Aorta (tissue), 5 donors: ENCODE measurements at regions not wholly inside any gene's neighbourhood (a gene's known extent, or its start where the extent isn't known, plus 50 kb on each side); places are given as distances from the start of the nearest gene placed in this dataset.

ENCODE experiments used
- ATAC-seq: fragments of 200-7000 bp; cut with Tn5 transposase; one replicate; pipeline ENCODE4 v1.9.1; 2022; ENCODE audit warnings: moderate library complexity; ENCODE audit not compliant: low FRiP score
- DNase-seq, 2 donors: peaks; one replicate each; pipeline ENCODE4 v3.0.0-alpha.2; 2020
- H3K27ac ChIP-seq, 2 donors: one replicate each; pipeline ENCODE4 v1.5.1; 2013; ENCODE audit warnings: low read length in 2 of 2, mild to moderate bottlenecking in 2 of 2, moderate library complexity in 2 of 2, control low read depth in 1 of 2, inconsistent platforms in 1 of 2, low read depth in 1 of 2
- H3K27me3 ChIP-seq, 2 donors: one replicate each; pipeline ENCODE4 v1.6.1; 2013; ENCODE audit warnings: control low read depth in 1 of 2, low read length in 1 of 2, mild to moderate bottlenecking in 1 of 2, moderate library complexity in 1 of 2; ENCODE audit not compliant: insufficient read depth in 2 of 2, control insufficient read depth in 1 of 2
- H3K36me3 ChIP-seq, 2 donors: one replicate each; pipeline ENCODE4 v1.6.1; 2013; ENCODE audit warnings: control low read depth in 1 of 2, low read length in 1 of 2, mild to moderate bottlenecking in 1 of 2; ENCODE audit not compliant: insufficient read depth in 2 of 2, control insufficient read depth in 1 of 2
- H3K4me1 ChIP-seq, 2 donors: one replicate each; pipeline ENCODE4 v1.6.1; 2013; ENCODE audit warnings: low read length in 2 of 2, control low read depth in 1 of 2, mild to moderate bottlenecking in 1 of 2, moderate library complexity in 1 of 2; ENCODE audit not compliant: insufficient read depth in 2 of 2, control insufficient read depth in 1 of 2
- H3K4me3 ChIP-seq, 2 donors: one replicate each; pipeline ENCODE4 v1.5.1; 2013; ENCODE audit warnings: low read length in 2 of 2, control low read depth in 1 of 2, mild to moderate bottlenecking in 1 of 2
- H3K9me3 ChIP-seq: one replicate; pipeline ENCODE4 v1.6.1; 2013; ENCODE audit warnings: mild to moderate bottlenecking, low read length; ENCODE audit not compliant: control insufficient read depth
- WGBS, 2 donors: extraction: QIAGEN DNeasy Blood & Tissue Kit; methylation state at CpG; one replicate each; pipeline ENCODE4 v1.1.7; 2013; 5-methylcytosine and 5-hydroxymethylcytosine counted together
- intact Hi-C, 2 donors: fragments of 100-400 bp; cut with DNase I; formaldehyde crosslinking; loops; one replicate each; pipeline versions ENCODE4 v1.14.2 to v1.15.0; 2022
- donor health status: healthy with polysubstance abuse.
- donor health status: Bipolar disorder and iron deficiency.
- donor health status: DM: no; HTN: no; CAD: no.
- donor health status: DM: no; HTN: no; CAD: no.
- donor health status: DM: yes; HTN: yes; CAD: no.

DNA sequence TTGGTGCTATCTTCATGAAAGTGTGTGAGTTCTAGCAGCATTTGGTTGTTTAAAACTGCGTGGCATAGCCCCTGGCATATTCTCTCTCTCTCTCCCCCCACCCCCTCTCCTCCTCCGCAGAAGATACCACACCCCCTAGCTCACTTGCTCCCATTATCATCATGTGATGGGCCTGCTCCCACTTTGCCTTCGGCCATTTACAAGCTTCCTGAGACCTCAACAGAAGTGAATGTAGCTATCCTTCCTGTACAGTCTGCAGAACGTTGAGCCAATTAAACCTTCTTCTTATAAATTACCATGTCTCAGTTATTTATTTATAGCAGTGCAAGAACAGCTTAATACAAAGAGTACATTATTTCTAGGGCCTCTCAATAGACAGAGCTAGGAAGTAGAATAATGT lies 1032.5 kb upstream of the CADM2 start:
- intact Hi-C loops: no loop called here
- H3K27me3 ChIP-seq: no peaks in the 10 kb centered on the region
- H3K36me3 ChIP-seq: no peaks in the 10 kb centered on the region
- no peak for DNase-seq
- WGBS, 2 donors: 66 to 79% methylated on average over 4 of the region's 4 CpGs
- H3K9me3 ChIP-seq: peaks cover 8% of the 10 kb centered on the region
- ATAC-seq: no peak
- H3K4me3 ChIP-seq: no peak overlapping the region
- H3K4me1 ChIP-seq: no peaks in the 10 kb centered on the region
- no peak overlapping the region for H3K27ac ChIP-seq

DNA sequence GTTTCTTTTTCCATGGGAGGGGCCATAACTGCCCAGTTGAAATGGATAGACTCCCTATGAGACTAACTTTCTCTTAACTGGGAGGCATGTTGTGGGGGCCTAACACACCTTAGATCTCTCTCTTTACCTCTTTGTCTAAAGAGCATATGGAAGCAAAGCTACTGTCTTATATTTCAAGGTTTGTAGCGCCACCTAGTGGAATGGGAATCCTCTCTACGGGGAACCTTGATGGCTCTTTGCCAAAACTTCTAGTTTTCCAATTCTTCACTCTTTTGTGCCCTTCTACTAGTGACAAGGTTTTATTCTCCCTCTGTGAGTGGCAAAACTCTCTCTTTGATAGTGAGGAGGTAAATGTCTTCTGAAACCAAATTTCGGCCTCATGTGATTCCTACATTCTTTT lies 1030.4 kb upstream of the CADM2 start:
- Histone ChIP-seq H3K4me3 (no peak overlapping the region), H3K27me3 (no peaks in the 10 kb centered on the region), H3K4me1 (no peaks in the 10 kb centered on the region), H3K36me3 (no peaks in the 10 kb centered on the region), H3K27ac (no peak overlapping the region), H3K9me3 (peaks cover 8% of the 10 kb centered on the region)
- DNase-seq: no peak
- WGBS, 2 donors: 55% methylated on average over 3 of the region's 3 CpGs
- intact Hi-C loops: no loop called here
- ATAC-seq: no peak

DNA sequence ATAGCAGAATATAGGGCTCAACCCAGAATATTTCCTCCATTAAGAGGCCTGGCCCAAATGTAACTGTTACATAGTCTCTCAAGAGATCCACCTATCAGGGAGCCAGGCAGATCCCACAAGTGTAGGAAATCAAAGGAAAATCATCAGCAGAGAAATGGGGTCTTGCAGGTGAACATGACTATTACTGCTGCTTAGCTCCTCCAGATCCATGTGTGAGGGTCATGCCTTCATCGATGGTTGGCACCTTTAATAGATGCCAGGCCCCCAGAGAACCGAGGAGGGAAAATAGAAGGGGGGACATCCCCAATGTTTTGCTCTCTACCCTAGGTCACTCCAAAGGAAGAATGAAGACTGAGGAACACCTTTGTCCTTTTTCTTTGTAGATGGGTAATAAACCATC lies 1029.9 kb upstream of the CADM2 start:
- no peak for ATAC-seq
- 74 to 78% methylated on average over 2 of the region's 2 CpGs for WGBS, 2 donors
- intact Hi-C loops: no loop called here

DNA sequence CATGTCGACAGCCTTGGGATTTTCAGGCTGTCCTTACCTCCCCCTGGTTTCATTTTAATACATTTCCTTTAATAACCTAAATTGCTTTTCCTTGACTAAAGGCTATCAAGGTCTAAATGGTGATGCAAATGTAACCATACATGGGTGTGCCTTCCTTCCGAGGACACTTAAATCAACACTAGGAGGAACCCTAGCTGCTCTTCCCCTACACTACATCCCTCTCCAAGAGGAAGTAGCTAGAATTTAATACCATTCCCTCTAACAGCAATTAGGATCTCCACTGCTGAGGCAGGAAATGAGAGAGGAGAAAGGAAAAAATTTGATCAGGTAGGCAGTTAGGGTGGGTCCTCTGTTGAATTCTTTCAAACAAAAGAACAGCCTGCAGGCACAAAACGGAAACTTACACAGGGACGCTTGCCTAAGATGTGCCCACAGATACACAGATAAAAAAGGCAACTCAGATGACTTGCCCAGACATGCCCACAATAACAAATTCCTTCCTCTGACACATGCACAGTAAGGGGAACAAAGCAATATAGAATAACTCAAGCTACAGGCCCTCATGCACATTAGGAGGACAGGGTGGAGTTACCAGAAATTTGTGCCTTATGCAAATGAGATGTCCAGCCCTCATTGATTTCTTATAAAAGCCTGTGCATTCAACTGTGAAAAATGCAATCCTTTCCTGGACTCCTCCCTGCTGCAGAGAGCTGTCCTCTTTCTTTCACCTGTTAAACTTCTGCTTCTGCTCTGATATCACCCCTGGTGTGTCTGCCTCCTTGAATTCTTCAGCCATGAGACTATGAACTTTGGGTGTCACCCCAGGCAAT lies 1024.4 kb upstream of the CADM2 start:
- no peaks in the 10 kb centered on the region for H3K4me1 ChIP-seq
- WGBS, 2 donors: 81 to 83% methylated on average over 4 of the region's 4 CpGs
- H3K27ac ChIP-seq: no peak overlapping the region
- H3K9me3 ChIP-seq: peaks cover 5% of the 10 kb centered on the region
- intact Hi-C loops: no loop called here
- no peak overlapping the region for H3K4me3 ChIP-seq
- DNase-seq (no peak), ATAC-seq (no peak)
- H3K27me3 ChIP-seq: no peaks in the 10 kb centered on the region
- H3K36me3 ChIP-seq: no peaks in the 10 kb centered on the region

More for the DNA sequence above, 1029.9 kb upstream of the CADM2 start:
- DNase-seq: no peak
- Histone ChIP-seq H3K27me3 (no peaks in the 10 kb centered on the region), H3K36me3 (no peaks in the 10 kb centered on the region), H3K27ac (no peak overlapping the region), H3K4me1 (no peaks in the 10 kb centered on the region), H3K9me3 (peaks cover 8% of the 10 kb centered on the region), H3K4me3 (no peak overlapping the region)

DNA sequence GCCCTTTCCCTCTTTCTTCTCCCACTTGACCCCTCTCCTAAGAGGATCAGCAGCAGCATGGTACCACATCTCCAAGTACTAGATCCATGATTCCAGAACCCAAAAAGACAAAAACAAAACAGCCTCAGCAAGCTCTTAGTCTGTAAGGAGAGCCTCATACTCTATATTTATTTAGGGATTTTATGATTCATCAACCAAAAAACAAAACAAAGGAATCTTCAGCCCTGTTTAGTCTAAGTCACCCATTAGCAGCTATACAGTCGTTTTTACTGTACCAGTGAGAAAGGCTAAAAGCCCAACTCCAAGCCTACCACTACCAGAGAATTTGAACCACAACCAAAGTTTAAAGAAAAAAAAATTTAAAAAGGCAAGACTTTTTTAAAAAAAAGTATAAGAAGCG lies 1020.3 kb upstream of the CADM2 start:
- Histone ChIP-seq H3K4me1 (no peaks in the 10 kb centered on the region), H3K4me3 (no peak overlapping the region), H3K36me3 (no peaks in the 10 kb centered on the region), H3K27me3 (no peaks in the 10 kb centered on the region), H3K9me3 (peaks cover 5% of the 10 kb centered on the region), H3K27ac (no peak overlapping the region)
- ATAC-seq (no peak), DNase-seq (no peak)
- intact Hi-C loops: no loop called here
- 75 to 78% methylated on average over 2 of the region's 2 CpGs for WGBS, 2 donors

DNA sequence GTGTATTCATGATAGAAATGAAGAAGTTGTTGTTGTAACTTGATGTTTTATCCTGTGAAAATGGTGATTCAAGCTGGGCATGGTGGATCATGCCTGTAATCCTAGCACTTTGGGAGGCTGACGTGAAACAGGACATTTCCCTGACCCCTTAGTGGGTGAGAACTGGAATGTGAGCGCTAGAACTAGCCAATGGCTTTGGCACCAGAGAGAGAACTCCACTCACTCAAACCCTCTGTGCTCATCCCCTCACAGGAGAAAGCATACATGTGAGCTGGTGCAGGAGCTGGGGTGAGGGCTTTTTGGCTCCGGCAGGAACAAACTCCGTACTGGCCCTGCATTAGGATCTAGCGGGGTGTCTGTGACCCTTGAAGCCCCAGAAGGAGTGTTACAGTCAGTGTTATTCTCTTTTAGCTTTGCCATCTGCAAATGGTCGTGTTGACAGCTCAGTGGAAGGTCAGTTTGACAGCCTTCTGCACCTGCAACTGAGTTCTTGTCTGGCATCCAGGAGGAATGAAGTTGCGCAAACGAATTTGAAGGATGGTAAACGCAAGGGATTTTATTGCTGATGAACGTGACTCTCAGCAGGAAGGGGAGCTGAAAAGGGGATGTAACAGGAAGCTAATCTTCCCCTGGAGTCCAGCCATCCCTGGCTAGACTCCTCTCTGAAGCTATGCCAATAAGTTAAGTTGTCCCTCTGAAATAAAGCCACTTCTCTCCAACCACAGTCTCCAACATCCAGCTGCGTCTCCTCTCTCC lies 1016.6 kb upstream of the CADM2 start:
- 77 to 78% methylated on average over 11 of the region's 11 CpGs for WGBS, 2 donors
- peaks cover 1% of the 10 kb centered on the region for H3K9me3 ChIP-seq
- DNase-seq: no peak
- H3K36me3 ChIP-seq: no peaks in the 10 kb centered on the region
- no peak for ATAC-seq
- H3K27me3 ChIP-seq: no peaks in the 10 kb centered on the region
- no peak overlapping the region for H3K27ac ChIP-seq
- intact Hi-C loops: no loop called here
- no peaks in the 10 kb centered on the region for H3K4me1 ChIP-seq
- H3K4me3 ChIP-seq: no peak overlapping the region

DNA sequence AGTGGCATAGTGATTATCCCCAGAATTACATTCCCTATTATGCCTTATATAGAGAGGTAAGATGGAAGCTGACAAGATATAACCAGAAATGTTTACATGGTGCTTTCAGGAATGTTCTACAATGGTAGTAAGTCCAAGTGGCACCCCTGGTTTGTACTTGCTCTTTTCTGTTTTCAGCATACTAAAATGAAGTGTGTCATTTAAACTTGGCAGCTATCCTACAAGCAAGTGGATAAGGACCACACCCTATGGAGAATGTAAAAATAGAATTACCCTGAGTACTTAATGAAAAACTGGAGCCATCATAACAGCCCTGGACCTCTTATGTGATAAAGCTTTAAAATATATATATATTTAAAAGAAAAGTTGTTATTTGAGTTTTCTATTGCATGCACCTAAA lies 1012.7 kb upstream of the CADM2 start:
- no peak for ATAC-seq

DNA sequence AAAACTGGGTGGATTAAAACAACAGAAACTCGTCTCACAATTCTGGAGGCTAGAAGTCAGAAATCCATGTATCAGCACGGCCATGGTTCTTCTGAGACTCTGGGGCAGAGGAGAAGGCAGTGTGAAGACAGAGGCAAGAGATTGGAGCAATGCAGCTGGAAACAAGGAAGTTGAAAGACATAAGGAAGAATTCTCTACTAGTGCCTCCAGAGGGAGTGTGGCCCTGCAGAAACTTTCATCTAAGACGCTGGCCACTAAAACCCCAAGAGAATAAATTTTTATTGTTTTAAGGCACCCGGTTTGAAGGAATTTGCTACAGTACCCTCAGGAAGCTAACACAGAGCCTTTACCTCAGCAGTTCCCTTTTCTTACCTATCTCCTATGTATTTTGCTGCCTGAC lies 1012.2 kb upstream of the CADM2 start:
- H3K27me3 ChIP-seq: no peaks in the 10 kb centered on the region
- no peaks in the 10 kb centered on the region for H3K36me3 ChIP-seq
- ATAC-seq (no peak), DNase-seq (no peak)
- H3K4me1 ChIP-seq: no peaks in the 10 kb centered on the region
- no peak overlapping the region for H3K27ac ChIP-seq
- peaks cover 1% of the 10 kb centered on the region for H3K9me3 ChIP-seq
- H3K4me3 ChIP-seq: no peak overlapping the region
- WGBS, 2 donors: 18 to 20% methylated on average over 4 of the region's 4 CpGs
- intact Hi-C loops: no loop called here

More for the DNA sequence above, 1012.7 kb upstream of the CADM2 start:
- no peaks in the 10 kb centered on the region for H3K36me3 ChIP-seq
- intact Hi-C loops: no loop called here
- peaks cover 1% of the 10 kb centered on the region for H3K9me3 ChIP-seq
- no peak overlapping the region for H3K27ac ChIP-seq
- H3K4me3 ChIP-seq: no peak overlapping the region
- H3K4me1 ChIP-seq: no peaks in the 10 kb centered on the region
- no peaks in the 10 kb centered on the region for H3K27me3 ChIP-seq
- no peak for DNase-seq

DNA sequence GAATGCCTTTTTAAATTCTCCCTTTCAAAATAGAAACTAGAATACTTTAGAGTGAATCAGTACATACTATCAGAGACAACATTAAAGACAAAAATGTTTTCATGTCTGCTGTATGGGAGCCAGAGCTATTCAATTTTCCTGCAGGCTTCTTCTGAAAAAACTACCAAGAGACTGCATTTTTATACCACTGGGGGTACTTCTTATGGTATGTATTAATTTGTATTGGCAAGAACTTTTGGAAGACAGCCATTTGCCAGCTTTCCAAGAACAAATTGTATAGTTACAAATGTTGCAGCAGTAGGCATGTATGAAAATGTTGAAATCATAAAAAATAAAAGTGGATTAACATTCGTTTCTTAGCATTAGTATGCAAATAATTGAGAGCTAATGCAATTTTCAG lies 1010.0 kb upstream of the CADM2 start:
- 14 to 16% methylated on average over 1 of the region's 1 CpG for WGBS, 2 donors
- H3K27me3 ChIP-seq: no peaks in the 10 kb centered on the region
- no peaks in the 10 kb centered on the region for H3K36me3 ChIP-seq
- H3K27ac ChIP-seq: no peak overlapping the region
- intact Hi-C loops: no loop called here
- ATAC-seq: no peak
- no peaks in the 10 kb centered on the region for H3K4me1 ChIP-seq
- H3K9me3 ChIP-seq: no peaks in the 10 kb centered on the region
- no peak overlapping the region for H3K4me3 ChIP-seq
- DNase-seq: no peak
